Activated B cell treated with CpG ODN at 0.5 μM for 24 hours (primary cell): ENCODE measurements at regions not wholly inside any gene's neighbourhood (a gene's known extent, or its start where the extent isn't known, plus 50 kb on each side); places are given as distances from the start of the nearest gene placed in this dataset.

Experiments used
- ATAC-seq: fragments of 200-7000 bp; cut with Tn5 transposase; one replicate; pipeline ENCODE4 v1.10.0; 2021; ENCODE audit warnings: low read depth, mild to moderate bottlenecking, moderate library complexity
- CTCF ChIA-PET: fragments of 350-600 bp; sonication (Branson Sonifier 250); formaldehyde crosslinking; loops from one replicate; lab custom pipeline; 2021; ENCODE audit warnings: antibody characterized with exemption; lab: Charles Lee
- POLR2A ChIA-PET: fragments of 350-600 bp; sonication (Branson Sonifier 250); formaldehyde crosslinking; loops from one replicate; lab custom pipeline; 2021; ENCODE audit warnings: antibody characterized with exemption; lab: Charles Lee
- DNase-seq: peaks from one replicate; pipeline ENCODE4 v3.0.0; 2022
- H3K27ac Mint-ChIP-seq: one replicate; pipeline ENCODE4 v1.8.0; 2020; ENCODE audit warnings: mixed read lengths
- H3K27me3 Mint-ChIP-seq: one replicate; pipeline ENCODE4 v1.8.0; 2021; ENCODE audit warnings: mixed read lengths
- H3K36me3 Mint-ChIP-seq: one replicate; pipeline ENCODE4 v1.8.0; 2021; ENCODE audit warnings: low read depth, mixed read lengths
- H3K4me1 Mint-ChIP-seq: one replicate; pipeline ENCODE4 v1.8.0; 2021; ENCODE audit warnings: mixed read lengths
- H3K4me3 Mint-ChIP-seq: one replicate; pipeline ENCODE4 v1.8.0; 2020; ENCODE audit warnings: mild to moderate bottlenecking, mixed read lengths
- H3K9me3 Mint-ChIP-seq: one replicate; pipeline ENCODE4 v1.8.0; 2020; ENCODE audit warnings: mixed read lengths
- intact Hi-C: fragments of 100-400 bp; cut with micrococcal nuclease; formaldehyde crosslinking; loops from one replicate; pipeline ENCODE4 v1.15.1; 2024
- TF ChIP-seq, protein P1 (sequence below): fragments of 200-600 bp; IDR thresholded peaks from one replicate; pipeline ENCODE4 v1.8.0; 2022; ENCODE audit warnings: antibody characterized with exemption, mild to moderate bottlenecking

GRCh38 chr7:45389073-45389872, 184.9 kb upstream of the ADCY1 start:
- no peaks in the 10 kb centered on the region for H3K36me3 Mint-ChIP-seq
- ChIA-PET POLR2A (no interaction called here), CTCF (no interaction called here)
- intact Hi-C loops = no loop called here
- no peak overlapping the region for H3K27ac Mint-ChIP-seq
- no peaks in the 10 kb centered on the region for H3K27me3 Mint-ChIP-seq
- peaks cover 6% of the 10 kb centered on the region for H3K9me3 Mint-ChIP-seq
- ATAC-seq (no peak), DNase-seq (no peak)
- no peak overlapping the region for H3K4me3 Mint-ChIP-seq
- no peaks in the 10 kb centered on the region for H3K4me1 Mint-ChIP-seq
- TF ChIP-seq, protein P1, sequence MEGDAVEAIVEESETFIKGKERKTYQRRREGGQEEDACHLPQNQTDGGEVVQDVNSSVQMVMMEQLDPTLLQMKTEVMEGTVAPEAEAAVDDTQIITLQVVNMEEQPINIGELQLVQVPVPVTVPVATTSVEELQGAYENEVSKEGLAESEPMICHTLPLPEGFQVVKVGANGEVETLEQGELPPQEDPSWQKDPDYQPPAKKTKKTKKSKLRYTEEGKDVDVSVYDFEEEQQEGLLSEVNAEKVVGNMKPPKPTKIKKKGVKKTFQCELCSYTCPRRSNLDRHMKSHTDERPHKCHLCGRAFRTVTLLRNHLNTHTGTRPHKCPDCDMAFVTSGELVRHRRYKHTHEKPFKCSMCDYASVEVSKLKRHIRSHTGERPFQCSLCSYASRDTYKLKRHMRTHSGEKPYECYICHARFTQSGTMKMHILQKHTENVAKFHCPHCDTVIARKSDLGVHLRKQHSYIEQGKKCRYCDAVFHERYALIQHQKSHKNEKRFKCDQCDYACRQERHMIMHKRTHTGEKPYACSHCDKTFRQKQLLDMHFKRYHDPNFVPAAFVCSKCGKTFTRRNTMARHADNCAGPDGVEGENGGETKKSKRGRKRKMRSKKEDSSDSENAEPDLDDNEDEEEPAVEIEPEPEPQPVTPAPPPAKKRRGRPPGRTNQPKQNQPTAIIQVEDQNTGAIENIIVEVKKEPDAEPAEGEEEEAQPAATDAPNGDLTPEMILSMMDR = no peak

DNA sequence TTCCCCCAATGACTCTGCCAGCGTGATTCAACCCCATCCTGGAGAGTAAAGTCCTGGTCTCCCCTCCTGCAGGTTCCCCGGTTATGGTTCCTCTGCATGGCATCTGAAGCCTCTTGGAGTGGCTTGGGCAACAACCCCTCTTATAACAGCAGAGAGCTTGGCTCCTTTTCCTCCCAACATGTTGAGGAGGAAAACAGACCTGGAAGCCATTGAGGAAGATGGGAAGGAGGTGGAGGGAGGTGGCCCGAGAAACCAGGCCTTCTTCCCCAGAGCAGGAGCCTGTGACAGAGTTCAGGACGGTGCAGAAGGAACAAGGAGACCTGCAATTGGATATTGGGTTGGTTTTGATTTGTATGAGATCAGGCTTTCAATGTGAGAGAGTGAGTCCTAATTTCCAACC, 184.0 kb upstream of the ADCY1 start:
- no peak overlapping the region for H3K27ac Mint-ChIP-seq
- intact Hi-C loops = no loop called here
- CTCF ChIA-PET = no interaction called here
- ATAC-seq (no peak), DNase-seq (no peak)
- no peaks in the 10 kb centered on the region for H3K36me3 Mint-ChIP-seq
- H3K4me3 Mint-ChIP-seq = no peak overlapping the region
- TF ChIP-seq, protein P1 = no peak
- no peaks in the 10 kb centered on the region for H3K4me1 Mint-ChIP-seq
- no peaks in the 10 kb centered on the region for H3K27me3 Mint-ChIP-seq
- peaks cover 14% of the 10 kb centered on the region for H3K9me3 Mint-ChIP-seq
- POLR2A ChIA-PET = no interaction called here

GRCh38 chr7:45390731-45391130, 183.4 kb upstream of the ADCY1 start:
- TF ChIP-seq, protein P1 = no peak
- Mint-ChIP-seq H3K4me3 (no peak overlapping the region), H3K9me3 (peaks cover 14% of the 10 kb centered on the region), H3K27me3 (no peaks in the 10 kb centered on the region), H3K27ac (no peak overlapping the region), H3K36me3 (no peaks in the 10 kb centered on the region), H3K4me1 (no peaks in the 10 kb centered on the region)
- ChIA-PET POLR2A (no interaction called here), CTCF (no interaction called here)
- DNase-seq (no peak), ATAC-seq (no peak)
- intact Hi-C loops = no loop called here

GRCh38 chr7:45391618-45392451, 182.3 kb upstream of the ADCY1 start:
- ATAC-seq (no peak), DNase-seq (no peak)

More at GRCh38 chr7:45391618-45392451, 182.3 kb upstream of the ADCY1 start:
- Mint-ChIP-seq H3K4me3 (no peak overlapping the region), H3K9me3 (peaks cover 14% of the 10 kb centered on the region), H3K27me3 (no peaks in the 10 kb centered on the region), H3K4me1 (no peaks in the 10 kb centered on the region), H3K36me3 (no peaks in the 10 kb centered on the region), H3K27ac (no peak overlapping the region)
- TF ChIP-seq, protein P1 = no peak
- ChIA-PET CTCF (no interaction called here), POLR2A (no interaction called here)
- intact Hi-C loops = no loop called here
